Activated T-helper 2 cell treated with anti-CD3 and anti-CD28 coated beads, Interferon-gamma antibody, Interleukin-2, Interleukin-4, amounts not matched to agents 10 μg/mL and 5 μg/mL and 100 μg/mL, durations not matched to agents 14 hours and 24 hours and 36 hours (primary cell): ENCODE measurements at regions not wholly inside any gene's neighbourhood (a gene's known extent, or its start where the extent isn't known, plus 50 kb on each side); places are given as distances from the start of the nearest gene placed in this dataset.

Experiments
- DNase-seq: peaks from one replicate; pipeline ENCODE4 v3.0.0; 2021; ENCODE audit warnings: low spot score
- H3K27ac Mint-ChIP-seq: one replicate; pipeline ENCODE4 v1.8.0; 2021; ENCODE audit warnings: mixed read lengths
- H3K27me3 Mint-ChIP-seq: one replicate; pipeline ENCODE4 v1.8.0; 2021; ENCODE audit warnings: low read depth, mixed read lengths
- H3K36me3 Mint-ChIP-seq: one replicate; pipeline ENCODE4 v1.8.0; 2021; ENCODE audit warnings: low read depth, mixed read lengths
- H3K4me1 Mint-ChIP-seq: one replicate; pipeline ENCODE4 v1.8.0; 2021; ENCODE audit warnings: low read depth, mixed read lengths
- H3K4me3 Mint-ChIP-seq: one replicate; pipeline ENCODE4 v1.8.0; 2021; ENCODE audit warnings: low read depth, mild to moderate bottlenecking, moderate library complexity, mixed read lengths
- H3K9me3 Mint-ChIP-seq: one replicate; pipeline ENCODE4 v1.8.0; 2021; ENCODE audit warnings: mixed read lengths
- intact Hi-C: fragments of 100-400 bp; cut with micrococcal nuclease; formaldehyde crosslinking; loops from one replicate; pipeline ENCODE4 v1.15.1; 2023

- DNase-seq, result no peak
- no peak overlapping the region for H3K27ac Mint-ChIP-seq
- intact Hi-C loops, result no loop called here
- no peaks in the 10 kb centered on the region for H3K4me1 Mint-ChIP-seq
- no peaks in the 10 kb centered on the region for H3K36me3 Mint-ChIP-seq
- H3K27me3 Mint-ChIP-seq, result peaks cover 9% of the 10 kb centered on the region
- H3K4me3 Mint-ChIP-seq, result no peak overlapping the region
- no peaks in the 10 kb centered on the region for H3K9me3 Mint-ChIP-seq
Observed at GRCh38 chr2:20128506-20129330, 77.3 kb upstream of the LAPTM4A start.

- no peaks in the 10 kb centered on the region for H3K36me3 Mint-ChIP-seq
- intact Hi-C loops, result no loop called here
- no peak overlapping the region for H3K27ac Mint-ChIP-seq
- H3K4me1 Mint-ChIP-seq, result no peaks in the 10 kb centered on the region
- no peaks in the 10 kb centered on the region for H3K9me3 Mint-ChIP-seq
- no peak overlapping the region for H3K4me3 Mint-ChIP-seq
- DNase-seq, result no peak
- H3K27me3 Mint-ChIP-seq, result peaks cover 10% of the 10 kb centered on the region
Observed at GRCh38 chr2:20126469-20126868, 75.0 kb upstream of the LAPTM4A start.

GRCh38 chr2:20126040-20126439 is 74.6 kb upstream of the LAPTM4A start:
- Mint-ChIP-seq H3K27me3 (peaks cover 10% of the 10 kb centered on the region), H3K4me3 (no peak overlapping the region), H3K9me3 (no peaks in the 10 kb centered on the region), H3K4me1 (no peaks in the 10 kb centered on the region), H3K27ac (no peak overlapping the region), H3K36me3 (no peaks in the 10 kb centered on the region)
- intact Hi-C loops, result no loop called here
- DNase-seq, result no peak

- DNase-seq, result no peak
- Mint-ChIP-seq H3K27me3 (peaks cover 10% of the 10 kb centered on the region), H3K27ac (no peak overlapping the region), H3K4me1 (no peaks in the 10 kb centered on the region), H3K9me3 (no peaks in the 10 kb centered on the region), H3K4me3 (no peak overlapping the region), H3K36me3 (no peaks in the 10 kb centered on the region)
- intact Hi-C loops, result no loop called here
Observed at GRCh38 chr2:20125616-20126015, 74.2 kb upstream of the LAPTM4A start.

GRCh38 chr2:20125164-20125563 is 73.7 kb upstream of the LAPTM4A start:
- Mint-ChIP-seq H3K36me3 (no peaks in the 10 kb centered on the region), H3K27ac (no peak overlapping the region), H3K4me1 (no peaks in the 10 kb centered on the region), H3K9me3 (no peaks in the 10 kb centered on the region), H3K27me3 (peaks cover 7% of the 10 kb centered on the region), H3K4me3 (no peak overlapping the region)
- intact Hi-C loops, result no loop called here
- DNase-seq, result no peak

- Mint-ChIP-seq H3K9me3 (no peaks in the 10 kb centered on the region), H3K4me3 (no peak overlapping the region), H3K27me3 (peaks cover 7% of the 10 kb centered on the region), H3K36me3 (no peaks in the 10 kb centered on the region), H3K4me1 (no peaks in the 10 kb centered on the region), H3K27ac (no peak overlapping the region)
- DNase-seq, result no peak
- intact Hi-C loops, result no loop called here
Observed at GRCh38 chr2:20123871-20124594, 72.6 kb upstream of the LAPTM4A start.

GRCh38 chr2:20122864-20123263 is 71.4 kb upstream of the LAPTM4A start:
- intact Hi-C loops, result no loop called here
- Mint-ChIP-seq H3K4me3 (no peak overlapping the region), H3K9me3 (no peaks in the 10 kb centered on the region), H3K27me3 (peaks cover 5% of the 10 kb centered on the region), H3K27ac (no peak overlapping the region), H3K36me3 (no peaks in the 10 kb centered on the region), H3K4me1 (no peaks in the 10 kb centered on the region)
- DNase-seq, result no peak

GRCh38 chr2:20120569-20121416 is 69.4 kb upstream of the LAPTM4A start:
- H3K4me3 Mint-ChIP-seq, result no peak overlapping the region
- H3K27ac Mint-ChIP-seq, result no peak overlapping the region
- H3K9me3 Mint-ChIP-seq, result no peaks in the 10 kb centered on the region
- no peaks in the 10 kb centered on the region for H3K4me1 Mint-ChIP-seq
- DNase-seq, result no peak
- intact Hi-C loops, result no loop called here
- no peaks in the 10 kb centered on the region for H3K36me3 Mint-ChIP-seq
- peaks cover 5% of the 10 kb centered on the region for H3K27me3 Mint-ChIP-seq

- no peak for DNase-seq
- no peak overlapping the region for H3K27ac Mint-ChIP-seq
- H3K27me3 Mint-ChIP-seq, result peaks cover 5% of the 10 kb centered on the region
- H3K36me3 Mint-ChIP-seq, result no peaks in the 10 kb centered on the region
- H3K4me3 Mint-ChIP-seq, result no peak overlapping the region
- intact Hi-C loops, result no loop called here
- no peaks in the 10 kb centered on the region for H3K4me1 Mint-ChIP-seq
- no peaks in the 10 kb centered on the region for H3K9me3 Mint-ChIP-seq
Observed at GRCh38 chr2:20118051-20118450, 66.6 kb upstream of the LAPTM4A start.

- no peaks in the 10 kb centered on the region for H3K36me3 Mint-ChIP-seq
- no peak overlapping the region for H3K27ac Mint-ChIP-seq
- H3K4me1 Mint-ChIP-seq, result no peaks in the 10 kb centered on the region
- no peak overlapping the region for H3K4me3 Mint-ChIP-seq
- no peaks in the 10 kb centered on the region for H3K9me3 Mint-ChIP-seq
- DNase-seq, result no peak
- intact Hi-C loops, result no loop called here
- no peaks in the 10 kb centered on the region for H3K27me3 Mint-ChIP-seq
Observed at GRCh38 chr2:20115902-20116301, 64.5 kb upstream of the LAPTM4A start.

- H3K27me3 Mint-ChIP-seq, result no peaks in the 10 kb centered on the region
- H3K27ac Mint-ChIP-seq, result no peak overlapping the region
- H3K4me1 Mint-ChIP-seq, result no peaks in the 10 kb centered on the region
- no peak for DNase-seq
- intact Hi-C loops, result no loop called here
- no peak overlapping the region for H3K4me3 Mint-ChIP-seq
- H3K9me3 Mint-ChIP-seq, result no peaks in the 10 kb centered on the region
- no peaks in the 10 kb centered on the region for H3K36me3 Mint-ChIP-seq
Observed at GRCh38 chr2:20115374-20115773, 63.9 kb upstream of the LAPTM4A start.

- no peak overlapping the region for H3K27ac Mint-ChIP-seq
- no peaks in the 10 kb centered on the region for H3K27me3 Mint-ChIP-seq
- H3K36me3 Mint-ChIP-seq, result no peaks in the 10 kb centered on the region
- DNase-seq, result no peak
- H3K9me3 Mint-ChIP-seq, result no peaks in the 10 kb centered on the region
- H3K4me3 Mint-ChIP-seq, result no peak overlapping the region
- H3K4me1 Mint-ChIP-seq, result no peaks in the 10 kb centered on the region
- intact Hi-C loops, result no loop called here
Observed at GRCh38 chr2:20113986-20114938, 62.8 kb upstream of the LAPTM4A start.
